Keratinocyte (primary cell): ENCODE measurements at regions not wholly inside any gene's neighbourhood (a gene's known extent, or its start where the extent isn't known, plus 50 kb on each side); places are given as distances from the start of the nearest gene placed in this dataset.

Experiments used
- EZH2 ChIP-seq: IDR thresholded peaks from one replicate; pipeline ENCODE4 v1.6.1; 2012; ENCODE audit warnings: inconsistent platforms, mild to moderate bottlenecking, low read length, moderate library complexity
- TF ChIP-seq, protein P1 (sequence below), 3 experiments: IDR thresholded peaks in 1 of 3; conservative IDR thresholded peaks in 1 of 3; optimal IDR thresholded peaks in 1 of 3; 2 replicates in 2 of 3; 3 replicates in 1 of 3; pipeline versions ENCODE3 to v1.5.1; 2011; ENCODE audit warnings: low read length in 3 of 3, mild to moderate bottlenecking in 3 of 3, moderate library complexity in 2 of 3, control low read depth in 1 of 3, inconsistent platforms in 1 of 3; ENCODE audit not compliant: insufficient read depth in 2 of 3; ENCODE audit errors: extremely low read depth in 1 of 3

DNA sequence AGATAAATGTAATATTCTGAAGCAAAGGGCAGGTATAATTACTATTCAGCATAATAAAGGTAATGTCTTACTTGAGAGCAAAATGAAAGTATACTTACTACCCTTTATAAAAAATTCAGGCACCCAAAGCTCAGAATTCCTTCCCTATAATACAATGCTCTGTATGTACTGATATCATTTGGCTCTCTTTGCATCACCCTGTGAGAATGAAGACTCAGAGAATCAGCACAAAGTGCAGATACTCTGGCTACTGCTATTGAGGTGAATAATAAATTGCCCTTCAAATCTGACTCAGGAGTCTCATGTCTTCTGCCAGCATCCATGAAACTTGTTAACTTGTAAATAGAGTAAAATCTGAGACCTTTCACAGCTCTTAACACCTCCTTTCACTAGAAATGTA lies 108.5 kb upstream of the KCTD3 start:
- TF ChIP-seq, protein P1, sequence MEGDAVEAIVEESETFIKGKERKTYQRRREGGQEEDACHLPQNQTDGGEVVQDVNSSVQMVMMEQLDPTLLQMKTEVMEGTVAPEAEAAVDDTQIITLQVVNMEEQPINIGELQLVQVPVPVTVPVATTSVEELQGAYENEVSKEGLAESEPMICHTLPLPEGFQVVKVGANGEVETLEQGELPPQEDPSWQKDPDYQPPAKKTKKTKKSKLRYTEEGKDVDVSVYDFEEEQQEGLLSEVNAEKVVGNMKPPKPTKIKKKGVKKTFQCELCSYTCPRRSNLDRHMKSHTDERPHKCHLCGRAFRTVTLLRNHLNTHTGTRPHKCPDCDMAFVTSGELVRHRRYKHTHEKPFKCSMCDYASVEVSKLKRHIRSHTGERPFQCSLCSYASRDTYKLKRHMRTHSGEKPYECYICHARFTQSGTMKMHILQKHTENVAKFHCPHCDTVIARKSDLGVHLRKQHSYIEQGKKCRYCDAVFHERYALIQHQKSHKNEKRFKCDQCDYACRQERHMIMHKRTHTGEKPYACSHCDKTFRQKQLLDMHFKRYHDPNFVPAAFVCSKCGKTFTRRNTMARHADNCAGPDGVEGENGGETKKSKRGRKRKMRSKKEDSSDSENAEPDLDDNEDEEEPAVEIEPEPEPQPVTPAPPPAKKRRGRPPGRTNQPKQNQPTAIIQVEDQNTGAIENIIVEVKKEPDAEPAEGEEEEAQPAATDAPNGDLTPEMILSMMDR (optimal IDR thresholded peaks at IDR 0.05 in 1 of 3, IDR thresholded peaks at IDR 0.05 in 1 of 3, conservative IDR thresholded peaks at IDR 0.05 in 1 of 3; ENCODE audit: extremely low read depth in 1 of 3, insufficient read depth in 2 of 3, low read length in 3 of 3): no peak
- no peak for TF ChIP-seq EZH2
